ENCODE measurements at regions not wholly inside any gene's neighbourhood (a gene's known extent, or its start where the extent isn't known, plus 50 kb on each side); places are given as distances from the start of the nearest gene placed in this dataset.
"Not testable (repeated sequence)": the region's sequence is repeated elsewhere in the genome, so short reads cannot be mapped to it uniquely, and the experiment has no call there.

DNA sequence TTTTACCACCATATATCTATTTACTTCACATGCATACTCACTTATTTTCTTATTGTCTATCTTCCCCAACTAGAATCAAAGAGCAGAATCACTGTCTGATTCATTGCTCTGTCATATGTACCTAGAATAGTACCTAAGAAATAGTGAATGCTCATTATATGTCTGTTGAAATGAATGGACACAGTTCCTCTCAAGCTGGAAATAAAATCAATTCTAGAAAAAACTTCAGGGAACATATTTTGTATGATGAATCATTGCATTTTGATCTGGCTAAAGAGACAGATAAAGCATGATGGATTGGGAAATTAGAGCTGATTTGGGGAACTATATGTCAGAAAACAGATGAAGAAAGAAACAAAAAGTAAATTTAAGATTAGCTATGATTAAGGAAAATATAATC is 623.3 kb downstream of the C12orf50 start:
- Histone ChIP-seq H3K27ac (ENCODE audit: low read depth, low read length) (no peak overlapping the region), H3K27me3 (ENCODE audit: control insufficient read depth in 1 of 2, insufficient read depth in 2 of 2, low read length in 2 of 2) (no peaks in the 10 kb centered on the region), H3K9me3 (ENCODE audit: control insufficient read depth in 1 of 2, low read length in 2 of 2) (no peaks in the 10 kb centered on the region), H3K36me3 (ENCODE audit: control insufficient read depth in 1 of 2, insufficient read depth in 2 of 2, low read length in 2 of 2) (no peaks in the 10 kb centered on the region), H3K4me3 (ENCODE audit: low read depth in 1 of 2, low read length in 2 of 2) (no peak overlapping the region), H3K9ac (ENCODE audit: low read depth in 1 of 2, low read length in 2 of 2) (no peak overlapping the region), H3K4me1 (ENCODE audit: control insufficient read depth in 1 of 2, insufficient read depth in 2 of 2, low read length in 2 of 2) (no peaks in the 10 kb centered on the region)

DNA sequence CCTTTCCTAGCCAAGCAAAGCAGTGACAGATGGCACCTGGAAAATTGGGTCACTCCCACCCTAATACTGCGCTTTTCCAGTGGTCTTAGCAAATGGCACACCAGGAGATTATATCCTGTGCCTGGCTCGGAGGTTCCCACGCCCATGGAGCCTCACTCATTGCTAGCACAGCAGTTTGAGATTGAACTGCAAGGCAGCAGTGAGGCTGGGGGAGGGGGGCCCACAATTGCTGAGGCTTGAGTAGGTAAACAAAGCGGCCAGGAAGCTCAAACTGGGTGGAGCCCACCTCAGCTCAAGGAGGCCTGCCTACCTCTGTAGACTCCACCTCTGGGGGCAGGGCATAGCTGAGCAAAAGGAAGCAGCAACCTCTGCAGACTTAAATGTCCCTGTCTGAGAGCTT is 635.0 kb downstream of the C12orf50 start:
- not testable (repeated sequence) for H3K27ac ChIP-seq (ENCODE audit: low read depth, low read length); H3K4me1 ChIP-seq (ENCODE audit: control insufficient read depth in 1 of 2, insufficient read depth in 2 of 2, low read length in 2 of 2); H3K36me3 ChIP-seq (ENCODE audit: control insufficient read depth in 1 of 2, insufficient read depth in 2 of 2, low read length in 2 of 2); H3K9ac ChIP-seq (ENCODE audit: low read depth in 1 of 2, low read length in 2 of 2); H3K4me3 ChIP-seq (ENCODE audit: low read depth in 1 of 2, low read length in 2 of 2); H3K9me3 ChIP-seq (ENCODE audit: control insufficient read depth in 1 of 2, low read length in 2 of 2); H3K27me3 ChIP-seq (ENCODE audit: control insufficient read depth in 1 of 2, insufficient read depth in 2 of 2, low read length in 2 of 2)

- H3K27ac ChIP-seq (ENCODE audit: low read depth, low read length) = no peak overlapping the region
- no peaks in the 10 kb centered on the region for H3K9me3 ChIP-seq (ENCODE audit: control insufficient read depth in 1 of 2, low read length in 2 of 2)
- H3K9ac ChIP-seq (ENCODE audit: low read depth in 1 of 2, low read length in 2 of 2) = no peak overlapping the region
- H3K4me1 ChIP-seq (ENCODE audit: control insufficient read depth in 1 of 2, insufficient read depth in 2 of 2, low read length in 2 of 2) = peaks cover 0 to 3% of the 10 kb centered on the region in 2 donors
- no peaks in the 10 kb centered on the region for H3K27me3 ChIP-seq (ENCODE audit: control insufficient read depth in 1 of 2, insufficient read depth in 2 of 2, low read length in 2 of 2)
- no peaks in the 10 kb centered on the region for H3K36me3 ChIP-seq (ENCODE audit: control insufficient read depth in 1 of 2, insufficient read depth in 2 of 2, low read length in 2 of 2)
- no peak overlapping the region for H3K4me3 ChIP-seq (ENCODE audit: low read depth in 1 of 2, low read length in 2 of 2)
Measured at GRCh38 chr12:87388376-87388775, 640.8 kb downstream of the C12orf50 start.

GRCh38 chr12:87385322-87385721 is 643.9 kb downstream of the C12orf50 start:
- H3K27me3 ChIP-seq (ENCODE audit: control insufficient read depth in 1 of 2, insufficient read depth in 2 of 2, low read length in 2 of 2) = no peaks in the 10 kb centered on the region
- H3K4me3 ChIP-seq (ENCODE audit: low read depth in 1 of 2, low read length in 2 of 2) = no peak overlapping the region
- no peaks in the 10 kb centered on the region for H3K36me3 ChIP-seq (ENCODE audit: control insufficient read depth in 1 of 2, insufficient read depth in 2 of 2, low read length in 2 of 2)
- no peak overlapping the region for H3K9ac ChIP-seq (ENCODE audit: low read depth in 1 of 2, low read length in 2 of 2)
- no peaks in the 10 kb centered on the region for H3K9me3 ChIP-seq (ENCODE audit: control insufficient read depth in 1 of 2, low read length in 2 of 2)
- H3K27ac ChIP-seq (ENCODE audit: low read depth, low read length) = no peak overlapping the region
- H3K4me1 ChIP-seq (ENCODE audit: control insufficient read depth in 1 of 2, insufficient read depth in 2 of 2, low read length in 2 of 2) = peaks cover 0 to 3% of the 10 kb centered on the region in 2 donors

- no peaks in the 10 kb centered on the region for H3K9me3 ChIP-seq (ENCODE audit: control insufficient read depth in 1 of 2, low read length in 2 of 2)
- H3K36me3 ChIP-seq (ENCODE audit: control insufficient read depth in 1 of 2, insufficient read depth in 2 of 2, low read length in 2 of 2) = no peaks in the 10 kb centered on the region
- no peaks in the 10 kb centered on the region for H3K27me3 ChIP-seq (ENCODE audit: control insufficient read depth in 1 of 2, insufficient read depth in 2 of 2, low read length in 2 of 2)
- no peak overlapping the region for H3K9ac ChIP-seq (ENCODE audit: low read depth in 1 of 2, low read length in 2 of 2)
- no peak overlapping the region for H3K4me3 ChIP-seq (ENCODE audit: low read depth in 1 of 2, low read length in 2 of 2)
- peaks cover 0 to 3% of the 10 kb centered on the region in 2 donors for H3K4me1 ChIP-seq (ENCODE audit: control insufficient read depth in 1 of 2, insufficient read depth in 2 of 2, low read length in 2 of 2)
- no peak overlapping the region for H3K27ac ChIP-seq (ENCODE audit: low read depth, low read length)
Measured at GRCh38 chr12:87384226-87384625, 645.0 kb downstream of the C12orf50 start.

GRCh38 chr12:87383680-87384079 is 645.5 kb downstream of the C12orf50 start:
- no peak overlapping the region for H3K4me3 ChIP-seq (ENCODE audit: low read depth in 1 of 2, low read length in 2 of 2)
- no peaks in the 10 kb centered on the region for H3K36me3 ChIP-seq (ENCODE audit: control insufficient read depth in 1 of 2, insufficient read depth in 2 of 2, low read length in 2 of 2)
- H3K9me3 ChIP-seq (ENCODE audit: control insufficient read depth in 1 of 2, low read length in 2 of 2) = no peaks in the 10 kb centered on the region
- no peaks in the 10 kb centered on the region for H3K27me3 ChIP-seq (ENCODE audit: control insufficient read depth in 1 of 2, insufficient read depth in 2 of 2, low read length in 2 of 2)
- H3K27ac ChIP-seq (ENCODE audit: low read depth, low read length) = no peak overlapping the region
- no peak overlapping the region for H3K9ac ChIP-seq (ENCODE audit: low read depth in 1 of 2, low read length in 2 of 2)
- peaks cover 0 to 3% of the 10 kb centered on the region in 2 donors for H3K4me1 ChIP-seq (ENCODE audit: control insufficient read depth in 1 of 2, insufficient read depth in 2 of 2, low read length in 2 of 2)

DNA sequence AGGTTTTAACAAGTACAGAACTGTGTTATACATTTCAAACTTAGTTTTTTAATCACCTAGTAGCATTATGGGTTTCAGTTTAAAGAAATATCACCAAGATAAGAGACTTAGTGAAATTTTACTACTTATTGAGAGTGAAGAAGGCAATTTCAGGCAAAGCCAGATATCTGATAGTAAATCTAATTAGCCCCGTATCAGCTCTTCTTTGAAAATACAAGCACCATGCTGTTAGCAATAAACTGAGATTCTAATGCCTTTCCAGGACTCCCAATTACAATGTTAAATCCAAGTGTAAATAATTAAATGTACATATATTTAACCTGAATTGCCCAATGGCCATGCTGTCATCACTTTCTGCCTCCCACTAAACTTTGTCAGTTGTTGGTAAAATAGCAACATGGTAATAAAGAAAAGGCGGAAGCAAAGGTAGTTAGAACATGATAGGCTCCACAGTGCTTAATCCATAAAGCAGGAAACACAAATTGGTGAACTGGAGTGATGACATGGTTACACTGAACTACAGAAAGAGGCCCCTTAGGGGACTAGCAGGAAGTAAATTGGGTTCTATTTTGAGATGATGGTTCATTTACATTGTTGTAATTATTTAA is 646.1 kb downstream of the C12orf50 start:
- Histone ChIP-seq H3K9ac (ENCODE audit: low read depth in 1 of 2, low read length in 2 of 2) (no peak overlapping the region), H3K27ac (ENCODE audit: low read depth, low read length) (no peak overlapping the region), H3K27me3 (ENCODE audit: control insufficient read depth in 1 of 2, insufficient read depth in 2 of 2, low read length in 2 of 2) (no peaks in the 10 kb centered on the region), H3K36me3 (ENCODE audit: control insufficient read depth in 1 of 2, insufficient read depth in 2 of 2, low read length in 2 of 2) (no peaks in the 10 kb centered on the region), H3K9me3 (ENCODE audit: control insufficient read depth in 1 of 2, low read length in 2 of 2) (no peaks in the 10 kb centered on the region), H3K4me3 (ENCODE audit: low read depth in 1 of 2, low read length in 2 of 2) (no peak overlapping the region), H3K4me1 (ENCODE audit: control insufficient read depth in 1 of 2, insufficient read depth in 2 of 2, low read length in 2 of 2) (peaks cover 0 to 3% of the 10 kb centered on the region in 2 donors)

DNA sequence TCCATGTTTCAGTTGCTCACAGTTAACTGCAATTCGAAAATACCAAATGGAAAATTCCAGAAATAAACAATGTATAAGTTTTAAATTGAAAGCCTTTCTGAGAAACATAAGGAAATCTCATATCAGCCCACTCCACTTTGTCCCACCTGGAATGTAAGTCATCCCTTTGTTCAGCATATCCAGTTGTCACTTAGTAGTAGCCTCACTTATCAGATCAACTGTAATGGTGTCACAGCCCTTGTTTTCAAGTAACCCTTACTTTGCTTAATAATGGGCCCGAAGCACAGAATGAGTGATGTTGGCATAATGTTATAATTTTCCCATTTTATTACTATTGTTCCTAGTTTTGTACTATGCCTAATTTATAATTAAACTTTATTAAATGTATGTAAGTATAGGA is 646.8 kb downstream of the C12orf50 start:
- H3K36me3 ChIP-seq (ENCODE audit: control insufficient read depth in 1 of 2, insufficient read depth in 2 of 2, low read length in 2 of 2) = no peaks in the 10 kb centered on the region
- H3K27me3 ChIP-seq (ENCODE audit: control insufficient read depth in 1 of 2, insufficient read depth in 2 of 2, low read length in 2 of 2) = no peaks in the 10 kb centered on the region
- no peak overlapping the region for H3K9ac ChIP-seq (ENCODE audit: low read depth in 1 of 2, low read length in 2 of 2)
- peaks cover 0 to 3% of the 10 kb centered on the region in 2 donors for H3K4me1 ChIP-seq (ENCODE audit: control insufficient read depth in 1 of 2, insufficient read depth in 2 of 2, low read length in 2 of 2)
- H3K4me3 ChIP-seq (ENCODE audit: low read depth in 1 of 2, low read length in 2 of 2) = no peak overlapping the region
- H3K27ac ChIP-seq (ENCODE audit: low read depth, low read length) = no peak overlapping the region
- H3K9me3 ChIP-seq (ENCODE audit: control insufficient read depth in 1 of 2, low read length in 2 of 2) = no peaks in the 10 kb centered on the region

- no peaks in the 10 kb centered on the region for H3K9me3 ChIP-seq (ENCODE audit: control insufficient read depth in 1 of 2, low read length in 2 of 2)
- no peaks in the 10 kb centered on the region for H3K36me3 ChIP-seq (ENCODE audit: control insufficient read depth in 1 of 2, insufficient read depth in 2 of 2, low read length in 2 of 2)
- H3K27me3 ChIP-seq (ENCODE audit: control insufficient read depth in 1 of 2, insufficient read depth in 2 of 2, low read length in 2 of 2) = no peaks in the 10 kb centered on the region
- no peak overlapping the region for H3K9ac ChIP-seq (ENCODE audit: low read depth in 1 of 2, low read length in 2 of 2)
- H3K4me1 ChIP-seq (ENCODE audit: control insufficient read depth in 1 of 2, insufficient read depth in 2 of 2, low read length in 2 of 2) = peaks cover 0 to 3% of the 10 kb centered on the region in 2 donors
- H3K27ac ChIP-seq (ENCODE audit: low read depth, low read length) = no peak overlapping the region
- no peak overlapping the region for H3K4me3 ChIP-seq (ENCODE audit: low read depth in 1 of 2, low read length in 2 of 2)
Measured at GRCh38 chr12:87381742-87382141, 647.5 kb downstream of the C12orf50 start.

DNA sequence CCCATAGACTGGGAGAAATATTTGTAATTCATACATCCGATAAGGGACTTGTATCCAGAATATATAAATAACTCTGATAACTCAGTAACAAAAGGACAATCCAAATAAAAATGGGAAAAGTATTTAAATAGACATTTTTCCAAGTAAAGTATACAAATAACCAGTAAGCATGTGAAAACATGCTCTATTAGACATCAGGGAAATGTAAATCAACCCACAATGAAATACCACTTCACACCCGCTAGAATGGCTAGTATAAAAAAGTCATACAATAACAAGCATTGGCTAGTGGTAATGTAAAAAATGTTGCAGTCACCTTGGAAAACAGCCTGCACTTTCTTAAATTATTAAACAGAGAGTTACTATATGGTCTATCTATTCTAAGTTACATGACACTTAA is 650.7 kb downstream of the C12orf50 start:
- Histone ChIP-seq H3K9ac (ENCODE audit: low read depth in 1 of 2, low read length in 2 of 2) (no peak overlapping the region), H3K4me3 (ENCODE audit: low read depth in 1 of 2, low read length in 2 of 2) (no peak overlapping the region), H3K9me3 (ENCODE audit: control insufficient read depth in 1 of 2, low read length in 2 of 2) (no peaks in the 10 kb centered on the region), H3K27me3 (ENCODE audit: control insufficient read depth in 1 of 2, insufficient read depth in 2 of 2, low read length in 2 of 2) (no peaks in the 10 kb centered on the region), H3K27ac (ENCODE audit: low read depth, low read length) (no peak overlapping the region), H3K36me3 (ENCODE audit: control insufficient read depth in 1 of 2, insufficient read depth in 2 of 2, low read length in 2 of 2) (no peaks in the 10 kb centered on the region), H3K4me1 (ENCODE audit: control insufficient read depth in 1 of 2, insufficient read depth in 2 of 2, low read length in 2 of 2) (no peaks in the 10 kb centered on the region)

GRCh38 chr12:87376722-87377121 is 652.5 kb downstream of the C12orf50 start:
- Histone ChIP-seq H3K4me1 (ENCODE audit: control insufficient read depth in 1 of 2, insufficient read depth in 2 of 2, low read length in 2 of 2) (no peaks in the 10 kb centered on the region), H3K9ac (ENCODE audit: low read depth in 1 of 2, low read length in 2 of 2) (no peak overlapping the region), H3K27ac (ENCODE audit: low read depth, low read length) (no peak overlapping the region), H3K36me3 (ENCODE audit: control insufficient read depth in 1 of 2, insufficient read depth in 2 of 2, low read length in 2 of 2) (no peaks in the 10 kb centered on the region), H3K9me3 (ENCODE audit: control insufficient read depth in 1 of 2, low read length in 2 of 2) (no peaks in the 10 kb centered on the region), H3K27me3 (ENCODE audit: control insufficient read depth in 1 of 2, insufficient read depth in 2 of 2, low read length in 2 of 2) (no peaks in the 10 kb centered on the region), H3K4me3 (ENCODE audit: low read depth in 1 of 2, low read length in 2 of 2) (no peak overlapping the region)
